ENCODE measurements at regions not wholly inside any gene's neighbourhood (a gene's known extent, or its start where the extent isn't known, plus 50 kb on each side); places are given as distances from the start of the nearest gene placed in this dataset.

GRCh38 chr22:27131346-27131745, 474.0 kb downstream of the MIAT start:
- TF ChIP-seq POLR2A (IDR thresholded peaks at IDR 0.05; ENCODE audit: control extremely low read depth in 1 of 2, low read depth in 2 of 2, low read length in 2 of 2) (no peak), CTCF (IDR thresholded peaks at IDR 0.05; ENCODE audit: control extremely low read depth in 1 of 3, insufficient read depth in 1 of 3, low read depth in 1 of 3, low read length in 3 of 3) (no peak), RXRA (IDR thresholded peaks at IDR 0.05; ENCODE audit: insufficient read depth, low read depth, low read length) (no peak), CHD2 (IDR thresholded peaks at IDR 0.05; ENCODE audit: low read length) (no peak), ATF3 (IDR thresholded peaks at IDR 0.05; ENCODE audit: insufficient read depth, low read depth, low read length) (no peak), POLR2AphosphoS5 (IDR thresholded peaks at IDR 0.05; ENCODE audit: low read depth, low read length) (no peak), TEAD4 (IDR thresholded peaks at IDR 0.05; ENCODE audit: low read depth, low read length) (no peak), SIX5 (IDR thresholded peaks at IDR 0.05; ENCODE audit: low read depth, low read length) (no peak), YY1 (IDR thresholded peaks at IDR 0.05; ENCODE audit: low read depth, low read length) (no peak), GTF2F1 (IDR thresholded peaks at IDR 0.05; ENCODE audit: borderline replicate concordance, low read depth, low read length) (no peak), EZH2 (IDR thresholded peaks at IDR 0.05; ENCODE audit: low read depth, low read length, severe bottlenecking) (no peak)

Measured in H1 (cell line).